ENCODE measurements at regions not wholly inside any gene's neighbourhood (a gene's known extent, or its start where the extent isn't known, plus 50 kb on each side); places are given as distances from the start of the nearest gene placed in this dataset.

DNA sequence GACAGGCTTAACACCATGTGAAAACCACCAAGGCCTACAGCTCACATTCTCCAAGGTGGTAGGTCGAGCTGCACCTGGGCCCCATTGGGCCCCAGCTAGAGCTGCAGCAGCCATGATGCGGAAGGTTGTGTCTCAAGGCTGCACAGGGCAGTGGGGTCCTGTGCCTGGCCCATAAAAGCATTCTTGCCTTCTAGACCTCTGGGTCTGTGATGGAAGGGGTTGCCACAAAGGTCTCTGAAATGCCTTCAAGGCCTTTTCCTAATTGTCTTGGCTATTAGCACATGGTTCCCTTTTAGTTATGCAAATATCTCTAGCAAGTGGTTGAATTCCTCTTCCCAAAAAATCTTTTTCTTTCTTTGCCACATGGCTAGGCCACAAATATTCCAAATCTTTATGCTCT is 52.5 kb upstream of the C11orf58 start:
- no peak for DNase-seq (ENCODE audit: low spot score)

DNA sequence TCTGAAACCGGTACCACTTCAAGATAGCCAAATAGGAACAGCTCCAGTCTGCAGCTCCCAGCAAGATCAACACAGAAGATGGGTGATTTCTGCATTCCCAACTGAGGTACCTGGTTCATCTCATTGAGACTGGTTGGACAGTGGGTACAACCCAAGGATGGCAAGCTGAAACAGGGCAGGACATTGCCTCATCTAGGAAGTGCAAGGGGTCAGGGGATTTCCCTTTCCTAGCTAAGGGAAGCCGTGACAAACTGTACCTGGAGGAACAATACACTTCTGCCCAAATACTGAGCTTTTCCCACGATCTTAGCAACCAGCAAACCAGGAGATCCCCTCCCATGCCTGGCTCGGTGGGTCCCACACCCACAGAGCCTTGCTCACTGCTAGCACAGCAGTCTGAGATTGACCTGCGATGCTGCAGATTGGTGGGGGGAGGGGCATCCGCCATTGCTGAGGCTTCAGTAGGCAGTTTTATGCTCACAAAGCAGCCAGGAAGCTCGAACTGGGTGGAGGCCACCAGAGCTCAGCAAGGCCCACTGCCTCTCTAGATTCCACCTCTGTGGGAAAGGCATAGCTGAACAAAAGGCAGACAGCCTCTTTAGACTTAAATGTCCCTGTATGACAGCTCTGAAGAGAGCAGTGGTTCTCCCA is 59.9 kb upstream of the C11orf58 start:
- DNase-seq (ENCODE audit: low spot score) = no peak

DNA sequence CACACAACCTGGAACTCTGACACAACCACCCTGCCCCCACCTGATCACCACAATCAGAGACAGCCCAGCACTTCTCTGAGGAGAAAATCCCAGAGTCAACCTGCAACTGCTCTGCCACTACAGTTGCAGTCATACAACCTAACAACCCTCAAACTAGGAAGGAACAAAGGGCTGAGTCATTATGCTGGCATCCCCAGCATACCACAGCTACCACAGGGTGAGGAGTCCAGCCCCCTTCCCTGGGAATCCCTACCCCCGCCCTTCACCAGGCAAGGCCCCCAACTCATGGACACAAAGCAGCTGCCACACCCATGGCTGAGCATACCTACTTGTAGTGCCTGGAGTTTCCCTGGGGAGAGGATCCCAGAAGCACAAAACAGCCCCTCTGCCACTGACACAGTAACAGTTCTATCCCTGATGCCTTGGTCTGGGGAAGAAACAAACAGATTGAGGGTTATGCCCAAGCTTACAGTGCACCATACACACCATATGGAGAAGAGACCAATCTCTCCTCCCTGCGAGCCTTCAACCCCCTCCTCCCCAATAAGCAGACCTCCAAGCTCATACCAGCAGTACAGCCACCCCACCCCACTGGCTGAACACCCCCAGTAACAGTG is 68.5 kb upstream of the C11orf58 start:
- no peak for DNase-seq (ENCODE audit: low spot score)

DNA sequence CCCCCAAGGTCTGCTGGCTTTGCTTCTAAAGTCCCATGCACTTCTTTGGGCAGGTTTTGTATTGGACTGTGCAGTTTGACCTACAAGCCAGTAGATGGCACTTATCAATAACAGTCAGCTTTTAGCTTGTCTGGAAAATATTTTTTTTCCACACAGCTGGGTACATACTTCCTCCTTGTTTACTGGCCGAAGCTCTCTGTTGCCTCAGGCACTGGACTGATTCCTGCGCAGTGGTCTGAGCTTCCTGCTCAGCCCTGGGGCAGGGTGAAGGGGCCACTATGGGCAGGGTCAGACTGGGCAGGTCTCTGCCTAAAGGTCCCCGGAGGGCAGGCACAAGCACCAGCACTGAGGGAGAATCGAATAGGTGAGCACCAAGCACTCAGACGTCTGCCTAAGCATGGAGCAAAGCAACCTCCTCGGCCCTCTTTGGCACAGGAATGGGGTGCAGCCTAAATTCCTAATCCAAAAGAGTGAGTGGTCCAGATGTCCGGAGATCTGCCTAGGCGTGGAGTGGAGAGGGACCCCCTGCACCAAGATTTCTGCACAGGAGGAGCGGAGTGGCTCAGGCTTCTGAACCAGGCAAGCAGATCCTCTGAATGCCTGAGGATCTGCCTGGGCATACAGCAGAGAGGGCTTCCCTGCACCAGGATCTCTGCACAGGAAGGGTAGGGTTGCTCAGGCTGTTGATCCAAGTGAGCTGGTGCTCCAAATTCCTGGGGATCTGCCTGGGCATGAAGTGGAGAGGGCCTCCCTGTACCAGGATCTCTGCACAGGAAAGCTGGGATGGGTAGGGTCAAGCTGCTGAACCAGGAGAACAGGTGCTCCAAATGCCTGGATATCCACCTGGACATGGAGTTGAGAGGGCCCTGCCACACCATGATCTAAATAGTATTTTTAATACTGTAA is 105.9 kb upstream of the C11orf58 start:
- no peak for DNase-seq (ENCODE audit: low spot score)

DNA sequence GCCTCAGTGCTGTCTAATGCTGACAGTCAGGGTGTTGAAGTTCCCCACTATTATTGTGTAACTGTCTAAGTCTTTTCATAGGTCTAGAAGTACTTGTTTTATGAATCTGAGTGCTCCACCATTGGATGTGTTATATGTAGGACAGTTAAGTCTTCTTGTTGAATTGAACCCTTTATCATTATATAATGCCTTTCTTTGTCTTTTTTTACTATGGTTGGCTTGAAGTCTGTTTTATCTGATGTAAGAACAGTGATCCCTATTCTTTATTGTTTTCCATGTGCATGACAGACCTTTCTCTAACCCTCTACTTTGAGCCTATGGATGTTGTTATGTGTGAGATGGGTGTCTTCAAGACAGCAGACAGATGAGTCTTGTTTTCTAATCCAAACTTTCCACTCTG is 107.8 kb upstream of the C11orf58 start:
- no peak for DNase-seq (ENCODE audit: low spot score)

DNA sequence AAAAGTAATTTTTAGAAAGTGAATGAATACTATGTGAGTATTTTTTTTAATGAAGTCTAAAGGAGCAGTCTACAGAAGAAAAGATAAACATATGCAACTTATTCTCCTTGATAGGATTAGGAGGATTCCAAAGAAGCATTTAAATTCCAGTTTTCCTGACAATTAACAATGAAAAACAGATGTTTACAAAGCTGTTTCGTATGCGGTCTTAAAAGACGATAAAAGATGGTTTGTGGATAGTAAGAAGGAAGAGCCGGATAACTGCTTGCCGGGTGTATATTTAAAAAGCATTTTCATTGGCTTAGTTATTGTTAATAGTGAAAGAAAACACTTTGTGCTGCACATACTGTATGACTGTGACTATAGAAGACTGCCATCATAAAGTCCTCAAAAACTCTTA is 120.0 kb upstream of the C11orf58 start:
- no peak for DNase-seq (ENCODE audit: low spot score)

DNA sequence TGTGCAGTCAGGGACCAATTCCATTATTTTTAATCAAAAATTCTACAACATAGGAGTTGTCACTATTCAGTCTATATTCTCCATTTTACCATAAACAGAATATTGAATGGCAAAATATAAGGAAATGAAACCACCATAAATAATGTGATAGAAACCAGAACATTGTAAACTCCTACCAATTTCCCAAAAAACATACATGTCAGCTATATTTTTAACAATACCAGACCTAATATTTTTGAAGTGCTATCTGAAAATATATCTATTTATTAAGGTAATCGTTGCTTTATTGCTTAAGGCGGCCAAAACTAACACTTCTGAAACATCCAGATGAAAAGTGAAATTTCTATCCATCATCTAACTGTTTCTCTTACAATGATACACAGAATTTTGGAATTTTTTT is 123.0 kb upstream of the C11orf58 start:
- no peak for DNase-seq (ENCODE audit: low spot score)

DNA sequence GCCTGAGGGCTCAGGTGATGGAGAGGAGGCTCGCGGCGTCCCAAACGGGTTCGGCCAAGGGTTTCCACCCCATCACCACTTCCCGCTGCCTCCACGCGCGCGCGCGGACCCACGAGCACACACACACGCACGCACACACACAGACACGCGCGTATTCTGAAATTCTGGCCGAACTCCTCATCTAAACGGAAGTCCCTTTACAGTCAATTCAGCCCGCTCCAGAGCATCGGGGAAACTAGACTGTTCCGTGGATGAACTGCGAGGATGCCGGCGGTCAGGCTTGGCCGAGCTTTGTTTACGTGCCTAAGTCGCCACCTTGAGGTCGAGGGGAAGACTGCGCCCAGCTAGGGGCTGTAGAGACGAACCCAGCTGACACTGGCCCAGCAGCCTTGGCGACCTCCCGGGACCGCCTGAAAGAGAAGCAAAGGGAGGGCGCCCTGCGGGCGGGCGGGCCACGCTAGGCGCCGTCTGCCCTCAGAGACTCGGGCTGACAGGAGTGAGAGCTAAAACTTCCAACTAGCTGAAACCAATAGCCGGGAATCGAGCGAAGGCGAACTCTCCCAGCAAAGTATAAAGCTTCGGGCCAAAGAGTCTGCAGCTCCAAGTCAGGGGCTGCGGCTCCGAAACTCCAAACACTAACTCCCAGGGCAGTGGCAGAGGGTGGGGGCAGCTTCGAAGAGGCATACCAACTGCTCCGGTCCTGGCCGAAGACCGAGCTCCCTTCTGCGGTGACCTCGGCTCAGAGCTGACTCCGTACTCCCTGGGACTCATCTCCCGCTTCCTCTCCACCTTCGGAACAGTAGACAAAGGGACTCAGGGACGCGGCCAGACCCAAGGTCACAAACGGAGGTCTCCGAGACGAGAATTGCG is 124.7 kb upstream of the C11orf58 start:
- DNase-seq (ENCODE audit: low spot score) = peak; percentile 79

DNA sequence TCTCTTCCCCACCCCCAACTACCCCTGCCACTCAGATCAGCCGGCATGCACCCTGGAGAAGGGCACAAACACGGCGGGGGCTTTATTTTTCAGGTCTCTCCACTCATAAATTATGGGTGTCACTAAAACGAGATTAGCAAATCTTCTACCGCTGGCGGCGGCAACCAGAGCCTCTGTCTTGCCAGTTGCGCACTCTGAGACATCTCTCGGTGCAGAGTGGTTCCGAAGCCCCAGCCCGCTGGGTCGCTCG is 125.3 kb upstream of the C11orf58 start:
- no peak for DNase-seq (ENCODE audit: low spot score)

DNA sequence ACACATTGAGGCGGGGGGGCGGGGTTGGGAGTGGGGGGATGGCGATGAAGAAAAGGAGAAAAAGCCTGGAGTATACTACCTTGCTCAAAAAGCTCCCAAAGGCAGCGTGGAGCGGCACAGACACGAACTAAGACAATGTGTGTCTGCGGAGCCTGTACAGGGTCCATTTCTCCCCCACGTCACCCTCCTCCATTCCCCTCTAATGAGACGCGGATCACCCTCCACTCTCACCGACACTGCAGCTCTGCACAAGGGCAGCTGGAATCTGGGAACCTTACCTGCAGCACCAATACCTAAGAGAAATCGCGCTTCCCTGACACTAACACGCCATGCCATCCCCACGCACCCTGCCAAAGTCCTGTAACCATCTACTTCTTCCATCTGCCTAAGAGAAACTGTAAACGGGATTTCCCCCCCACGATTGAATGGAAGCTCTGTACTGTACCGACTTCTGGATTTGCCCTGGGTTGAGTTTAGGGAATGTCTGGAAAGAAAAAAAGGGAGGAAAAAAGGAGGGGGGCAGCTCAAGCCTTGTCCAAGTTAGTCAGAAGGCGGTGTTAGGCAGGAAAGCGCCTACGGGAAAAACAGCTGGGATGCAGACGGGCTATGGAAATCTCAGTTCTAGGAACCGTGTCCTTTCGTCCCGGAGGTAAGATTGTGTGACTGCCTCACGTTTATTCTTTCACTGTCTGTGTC is 125.7 kb upstream of the C11orf58 start:
- DNase-seq (ENCODE audit: low spot score) = no peak

DNA sequence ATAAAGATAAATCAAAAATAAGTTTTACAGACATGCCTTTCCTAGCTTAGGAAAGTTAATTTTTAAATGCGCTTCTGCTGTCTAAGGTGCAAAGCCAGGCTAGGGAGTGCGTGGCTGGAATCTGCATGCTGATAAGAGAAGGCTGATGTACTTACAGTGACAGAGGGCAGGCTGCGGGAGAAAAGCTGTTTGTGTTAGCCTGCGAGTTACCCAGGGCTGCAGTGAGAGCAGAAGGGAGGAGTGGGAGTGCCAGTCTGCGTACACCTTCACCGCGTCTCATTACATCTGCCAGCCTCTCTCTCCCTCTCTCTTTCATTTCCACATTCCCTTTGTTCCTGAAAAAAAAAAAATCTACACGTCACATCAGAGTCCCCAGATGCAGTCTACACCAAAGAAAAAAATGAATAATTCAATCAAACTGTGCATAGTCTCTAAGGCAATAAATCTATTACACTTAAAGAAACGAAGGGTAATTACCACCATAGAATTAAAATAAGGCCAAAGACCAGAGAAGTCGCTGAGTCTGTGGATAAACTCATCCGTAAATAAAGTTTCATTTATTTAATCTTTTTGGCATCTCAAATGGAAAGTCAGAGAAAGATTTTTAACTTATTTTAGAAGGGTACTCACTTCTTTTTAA is 126.4 kb upstream of the C11orf58 start:
- no peak for DNase-seq (ENCODE audit: low spot score)

DNA sequence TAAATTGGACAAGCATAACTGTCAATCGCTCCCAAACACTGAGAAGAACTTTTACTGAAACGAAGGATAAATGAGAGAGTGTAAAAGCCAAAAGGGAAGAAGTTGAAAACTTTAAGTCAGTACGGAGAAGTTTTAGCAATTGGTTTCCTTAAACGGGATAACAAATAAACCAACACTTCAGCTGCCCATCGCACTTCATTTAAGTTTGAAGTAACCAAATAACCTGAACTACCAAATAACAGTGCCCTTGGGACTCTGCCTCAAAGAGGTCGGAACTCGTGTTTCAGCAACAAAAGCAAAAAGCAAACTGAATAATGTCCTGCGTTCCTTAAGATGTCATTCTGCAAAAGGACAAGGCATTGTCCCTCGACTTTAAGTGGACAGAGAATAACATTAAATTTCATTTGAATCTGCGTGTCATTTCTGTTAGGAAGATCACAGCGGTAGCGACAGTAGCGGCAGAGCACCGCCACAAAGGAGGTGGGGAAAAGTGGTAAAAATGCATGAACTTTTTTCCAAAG is 127.0 kb upstream of the C11orf58 start:
- no peak for DNase-seq (ENCODE audit: low spot score)

DNA sequence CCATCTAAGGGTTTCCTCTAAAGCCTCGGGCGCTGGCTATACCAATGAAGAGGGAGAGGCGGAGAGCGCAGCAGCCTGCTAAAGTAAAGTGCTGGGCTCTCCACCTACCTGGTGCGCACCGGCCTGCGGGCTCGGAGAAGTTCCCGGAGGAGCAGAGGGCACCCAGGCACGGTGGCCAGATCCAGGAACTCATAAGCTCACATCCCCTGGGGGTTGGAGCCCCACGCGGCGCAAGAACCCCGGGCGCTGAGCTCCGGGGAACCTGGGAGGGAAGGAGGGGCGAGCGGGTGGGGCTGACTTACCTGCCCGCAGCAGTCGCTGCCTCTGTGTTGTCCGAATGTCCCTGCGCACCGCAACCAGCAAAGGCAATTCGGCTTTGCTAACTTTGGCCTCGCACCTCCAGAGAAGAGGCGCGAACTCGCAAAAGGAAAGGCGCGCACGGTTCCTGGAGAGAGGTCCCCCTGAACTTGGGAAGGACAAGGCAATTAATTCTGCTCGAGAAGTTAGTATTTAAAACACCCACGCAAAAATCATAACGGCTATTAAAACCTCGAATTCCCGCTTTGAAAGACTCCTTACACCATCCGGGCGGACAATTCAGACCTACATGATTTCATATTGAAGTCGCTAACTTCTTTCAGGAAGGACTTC is 127.6 kb upstream of the C11orf58 start:
- DNase-seq (ENCODE audit: low spot score) = no peak

DNA sequence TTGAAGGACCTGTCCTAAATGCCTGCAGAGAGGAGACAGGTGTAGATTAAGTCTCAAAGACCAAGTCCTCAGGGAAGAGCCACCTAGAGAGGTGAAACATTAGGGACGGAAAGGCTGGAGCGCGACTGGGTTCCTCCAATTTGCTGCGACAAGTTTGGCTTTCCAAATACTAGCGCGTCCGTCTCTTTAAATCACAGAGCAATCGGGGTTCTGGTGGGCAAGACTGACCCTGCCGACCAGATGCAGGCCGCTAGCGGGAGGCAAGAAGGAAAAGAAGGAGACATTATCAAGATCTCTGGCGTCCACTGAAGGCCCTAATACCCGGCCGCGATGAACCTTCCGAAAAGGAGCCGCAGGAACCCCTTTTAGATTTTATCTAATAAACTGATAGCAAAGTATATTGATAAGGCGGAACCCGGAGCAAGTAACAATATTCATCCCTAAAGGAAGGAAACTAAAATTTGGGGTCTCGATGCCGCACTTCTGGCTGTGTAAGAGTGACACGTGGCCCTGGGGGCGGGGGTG is 128.2 kb upstream of the C11orf58 start:
- DNase-seq (ENCODE audit: low spot score) = no peak

DNA sequence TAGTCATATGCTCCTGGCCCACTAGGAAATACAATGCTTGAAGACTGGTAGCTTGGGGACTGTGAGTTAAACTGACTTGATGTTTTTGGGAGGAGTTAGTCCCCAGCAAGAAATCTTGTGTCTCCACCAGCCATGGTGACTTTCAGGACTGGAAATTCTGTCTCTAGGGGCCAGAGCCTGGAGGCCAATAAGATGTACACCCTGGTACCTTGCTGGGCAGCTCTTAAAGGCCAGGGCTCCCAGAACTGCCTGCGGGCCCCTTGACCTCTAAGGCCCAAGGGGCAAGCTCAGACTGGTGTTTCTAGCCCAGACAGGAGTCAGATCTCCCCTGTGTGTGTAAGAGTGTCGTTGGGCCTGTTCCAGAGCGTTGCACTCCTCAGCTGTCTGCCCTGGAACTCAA is 128.7 kb upstream of the C11orf58 start:
- no peak for DNase-seq (ENCODE audit: low spot score)

DNA sequence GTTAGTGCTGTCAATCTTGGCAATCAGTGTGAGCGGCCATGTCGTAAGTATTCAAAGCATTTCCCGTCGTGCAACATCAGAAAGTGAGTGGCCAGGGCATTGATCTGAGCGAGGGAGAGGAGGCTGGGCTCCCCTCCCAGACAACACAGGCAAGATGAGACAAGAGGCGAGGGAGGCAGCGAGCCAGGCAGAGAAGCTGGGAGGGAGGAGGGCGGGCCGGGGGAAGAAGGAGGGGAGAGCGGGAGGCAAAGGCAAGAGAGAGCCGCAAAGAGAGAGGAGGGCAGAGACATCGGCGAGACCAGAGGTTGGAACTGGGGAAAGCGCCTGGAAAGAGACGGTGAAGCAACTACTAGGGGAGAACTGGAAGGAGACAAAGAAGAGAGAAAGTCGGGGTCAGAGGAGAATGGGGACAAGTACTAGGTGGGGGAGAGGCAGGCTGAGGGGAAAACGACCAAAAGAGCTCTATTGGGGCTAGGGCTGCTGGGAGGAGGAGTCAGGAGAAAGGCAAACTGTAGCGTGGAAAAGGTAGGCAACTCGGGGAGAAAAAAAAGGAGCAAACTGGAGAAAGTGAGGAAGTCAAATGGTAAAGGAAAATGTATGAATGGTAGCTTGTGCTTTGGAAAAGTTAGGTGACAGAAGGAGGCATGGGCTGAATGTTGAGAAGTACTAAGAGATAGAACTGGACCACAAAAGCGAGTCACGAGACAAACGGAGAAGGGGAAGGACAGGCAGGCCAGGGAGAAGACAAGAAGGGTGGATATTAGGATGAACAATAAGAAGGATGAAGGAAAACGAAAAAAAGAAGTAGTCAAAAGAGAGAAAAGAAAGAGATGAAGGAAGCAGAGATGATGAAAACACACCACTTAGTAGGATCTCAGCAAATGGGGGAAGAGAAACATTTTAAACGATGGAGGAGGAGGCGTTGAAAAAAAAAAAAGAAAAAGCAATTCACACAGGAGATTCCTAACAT is 130.5 kb upstream of the C11orf58 start:
- no peak for DNase-seq (ENCODE audit: low spot score)

DNA sequence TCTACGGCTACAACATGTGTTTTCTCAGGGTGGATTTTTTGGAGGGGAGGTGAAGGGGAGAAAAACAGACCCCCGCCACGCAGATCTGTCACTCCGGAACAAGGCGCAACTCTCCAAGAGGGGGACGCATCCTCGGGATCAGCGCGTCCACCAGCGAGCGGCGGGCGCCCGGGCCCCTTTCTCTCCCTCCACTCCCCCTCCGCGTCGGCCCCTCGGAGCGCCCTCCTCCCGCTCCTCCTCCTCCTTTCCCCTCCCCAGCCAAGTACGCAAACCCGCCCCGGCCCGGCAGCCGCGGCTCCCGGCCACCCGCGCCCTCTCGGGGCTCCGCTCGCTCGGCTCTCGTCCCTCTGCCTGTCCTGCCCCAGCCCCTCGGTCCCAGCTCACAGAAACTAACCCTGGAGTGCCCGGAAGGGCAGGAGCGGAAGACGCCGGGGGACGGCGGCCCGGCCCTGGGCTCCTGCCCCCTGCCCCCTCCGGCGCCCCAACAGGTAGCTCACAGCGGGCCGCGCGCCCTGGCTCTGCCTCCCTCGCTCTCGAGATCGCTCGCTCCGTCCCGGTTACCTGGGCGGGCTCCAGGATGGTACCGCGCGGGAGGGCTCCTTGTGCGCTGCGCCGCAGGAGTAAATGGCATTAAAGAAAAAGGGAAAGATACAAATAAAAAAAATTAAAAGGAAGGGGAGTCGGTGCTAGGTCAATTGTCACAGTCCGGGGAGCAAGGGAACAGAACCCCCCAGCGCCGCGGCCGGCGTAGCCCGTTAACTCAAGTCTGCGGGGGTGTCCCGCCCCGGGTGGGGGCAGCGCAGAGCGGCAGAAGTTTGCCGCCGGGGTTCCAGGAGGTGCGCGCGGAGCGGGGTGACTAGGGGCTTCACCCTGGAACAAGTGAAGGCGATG is 131.4 kb upstream of the C11orf58 start:
- no peak for DNase-seq (ENCODE audit: low spot score)

All from SK-N-DZ (cell line).